ENCODE measurements at regions not wholly inside any gene's neighbourhood (a gene's known extent, or its start where the extent isn't known, plus 50 kb on each side); places are given as distances from the start of the nearest gene placed in this dataset.

DNA sequence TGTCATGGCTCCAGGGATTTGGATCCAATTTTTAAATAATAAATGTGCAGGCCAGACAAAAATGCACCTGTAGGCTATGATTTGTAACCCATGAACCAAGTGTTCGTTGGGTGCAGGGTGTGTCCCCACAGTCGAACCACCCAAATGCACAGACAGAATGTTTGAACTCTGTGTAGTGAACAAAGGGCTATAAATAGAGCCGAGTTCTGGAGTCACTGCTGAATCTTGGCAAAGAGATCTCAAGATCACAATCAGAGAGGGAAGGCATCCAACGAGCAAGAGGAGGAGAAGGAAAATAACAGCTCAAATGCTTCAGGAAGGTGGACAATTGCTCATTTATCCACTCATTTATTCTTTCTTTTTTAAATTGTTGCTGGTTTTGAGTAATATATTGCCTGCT is 547.9 kb downstream of the FGF9 start:
- Histone ChIP-seq H2BK15ac (ENCODE audit: low read length) (no peak overlapping the region), H3K9ac (replicated peaks in 1 of 4; ENCODE audit: extremely low read depth in 1 of 4, low read depth in 3 of 4, low read length in 3 of 4) (no peak overlapping the region), H4K8ac (ENCODE audit: extremely low read depth, insufficient read depth, low read length) (no peak overlapping the region), H3K14ac (ENCODE audit: insufficient read length) (no peak overlapping the region), H2BK120ac (replicated peaks; ENCODE audit: low read depth, low read length) (no peak overlapping the region), H2BK12ac (ENCODE audit: low read depth, low read length) (no peak overlapping the region), H3K56ac (replicated peaks; ENCODE audit: insufficient read length, low read depth, low read length) (no peak overlapping the region), H3K4me3 (ENCODE audit: extremely low read depth in 1 of 4, insufficient read depth in 2 of 4, low read depth in 3 of 4, low read length in 4 of 4) (no peak overlapping the region), H4K5ac (ENCODE audit: insufficient read length, low read depth, low read length) (no peak overlapping the region), H2AK5ac (ENCODE audit: low read depth, low read length) (no peak overlapping the region), H3K23ac (ENCODE audit: insufficient read length) (no peak overlapping the region), H4K91ac (replicated peaks; ENCODE audit: insufficient read length, low read length) (no peak overlapping the region), H3K79me2 (ENCODE audit: control insufficient read depth in 1 of 2, insufficient read depth in 2 of 2, low read length in 2 of 2) (no peaks in the 10 kb centered on the region), H2BK5ac (ENCODE audit: low read depth, low read length) (no peak overlapping the region), H3K27ac (ENCODE audit: low read depth, low read length) (no peak overlapping the region), H3K27me3 (replicated peaks in 1 of 4; ENCODE audit: control insufficient read depth in 3 of 4, extremely low read depth in 1 of 4, insufficient read depth in 3 of 4, low read length in 3 of 4) (no peaks in the 10 kb centered on the region), H3K79me1 (ENCODE audit: low read depth, low read length) (no peaks in the 10 kb centered on the region), H3K18ac (ENCODE audit: extremely low read depth, low read length) (no peak overlapping the region), H2BK20ac (ENCODE audit: low read length) (no peak overlapping the region), H3K4ac (replicated peaks; ENCODE audit: insufficient read length, low read depth, low read length) (no peak overlapping the region), H3K4me1 (replicated peaks in 1 of 4; ENCODE audit: control insufficient read depth in 3 of 4, insufficient read depth in 4 of 4, low read length in 3 of 4) (peaks cover 0 to 3% (median 1%) of the 10 kb centered on the region in 4 experiments; a peak in 2 of 7 replicates), H2AFZ (ENCODE audit: low read length) (no peak overlapping the region), H3K36me3 (ENCODE audit: control insufficient read depth in 2 of 4, insufficient read depth in 4 of 4, low read length in 3 of 4) (no peaks in the 10 kb centered on the region), H3K4me2 (ENCODE audit: insufficient read depth in 1 of 2, low read depth in 2 of 2, low read length in 2 of 2) (no peak overlapping the region), H4K20me1 (replicated peaks in 1 of 2; ENCODE audit: control insufficient read depth in 1 of 2, insufficient read depth in 2 of 2, low read length in 2 of 2) (no peaks in the 10 kb centered on the region), H3K23me2 (ENCODE audit: low read depth, low read length) (no peaks in the 10 kb centered on the region), H3K9me3 (ENCODE audit: insufficient read depth in 2 of 2, low read depth in 1 of 2, low read length in 1 of 2) (no peaks in the 10 kb centered on the region)
- POLR2A ChIA-PET (ENCODE audit: partially characterized antibody) = no interaction called here
- 95% methylated on average over 4 of the region's 4 CpGs; no CpG with 5 or more reads in 1 of the 2 experiments for WGBS, 2 experiments (ENCODE audit: extremely low coverage in 1 of 2, insufficient coverage in 1 of 2, insufficient read length in 1 of 2, insufficient replicate concordance in 2 of 2, low coverage in 1 of 2, low lambda C conversion rate in 2 of 2, missing lambda C conversion rate in 1 of 2)
- TF ChIP-seq SIN3A (conservative IDR thresholded peaks at IDR 0.05 in 1 of 2, IDR thresholded peaks at IDR 0.05 in 1 of 2; ENCODE audit: low read depth in 1 of 2, low read length in 2 of 2) = no peak
- CTCF ChIA-PET (ENCODE audit: partially characterized antibody) = no interaction called here
- DNase-seq (ENCODE audit: low read depth in 1 of 2, low spot score in 2 of 2) = no peak
- no peak for FAIRE-seq
